Amniotic stem cell (primary cell): ENCODE measurements at regions not wholly inside any gene's neighbourhood (a gene's known extent, or its start where the extent isn't known, plus 50 kb on each side); places are given as distances from the start of the nearest gene placed in this dataset.

ENCODE experiments used
- DNase-seq: peaks from one replicate; lab custom pipeline; 2025; lab: John Stamatoyannopoulos, UW

DNA sequence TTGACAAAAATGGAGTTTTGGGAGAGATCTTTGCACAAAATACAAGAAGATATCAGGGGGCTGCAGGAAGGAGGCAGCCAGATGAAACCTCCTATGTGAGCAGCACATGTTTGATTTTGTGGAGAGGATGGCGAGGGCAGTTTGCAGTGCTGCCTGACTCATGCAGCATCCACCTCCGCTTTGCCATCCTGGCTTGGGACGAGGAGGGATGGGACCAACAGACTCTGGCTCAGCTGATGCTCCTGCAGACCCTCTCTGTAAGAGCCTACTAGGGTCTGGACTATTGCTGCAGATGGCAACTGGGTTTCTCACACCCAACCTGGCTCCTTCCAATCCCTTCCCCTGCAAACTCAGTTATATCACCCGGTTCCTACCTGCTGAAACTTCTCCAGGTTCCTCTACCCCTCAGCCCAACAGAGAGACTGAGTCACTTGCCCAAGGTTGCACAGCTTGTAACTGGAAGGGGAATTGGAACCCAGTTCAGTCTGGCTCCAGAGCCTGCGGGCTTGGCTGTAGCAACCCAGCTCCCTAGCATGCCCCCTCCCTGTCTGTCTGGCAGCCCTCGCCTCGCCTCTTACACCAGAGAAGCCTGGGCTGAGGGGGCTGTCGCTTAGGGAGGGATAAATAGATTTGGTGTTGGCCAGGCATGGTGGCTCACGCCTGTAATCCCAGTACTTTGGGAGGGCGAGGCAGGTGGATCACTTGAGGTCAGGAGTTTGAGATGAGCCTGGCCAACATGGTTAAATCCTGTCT is 205.8 kb downstream of the PTPRU start:
- no peak for DNase-seq

DNA sequence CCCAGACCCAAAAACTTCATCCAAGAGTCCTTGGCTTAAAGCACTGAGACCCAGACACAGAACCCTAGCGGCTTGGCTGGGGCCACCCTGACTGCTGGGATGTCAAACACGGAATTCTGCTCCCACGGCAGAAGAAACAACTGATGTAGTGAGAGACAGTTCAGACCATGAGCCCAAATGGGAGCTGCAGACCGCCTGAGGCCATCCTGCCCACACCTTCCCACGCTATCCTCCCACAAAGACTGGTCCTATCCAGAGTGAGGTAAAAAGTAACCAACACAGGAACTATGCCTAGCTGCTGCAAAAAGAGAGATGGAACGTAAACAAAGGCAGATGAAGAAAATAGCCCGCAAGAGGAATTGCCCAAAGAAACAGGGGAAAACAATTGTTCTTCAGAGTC is 203.3 kb downstream of the PTPRU start:
- DNase-seq, result no peak

DNA sequence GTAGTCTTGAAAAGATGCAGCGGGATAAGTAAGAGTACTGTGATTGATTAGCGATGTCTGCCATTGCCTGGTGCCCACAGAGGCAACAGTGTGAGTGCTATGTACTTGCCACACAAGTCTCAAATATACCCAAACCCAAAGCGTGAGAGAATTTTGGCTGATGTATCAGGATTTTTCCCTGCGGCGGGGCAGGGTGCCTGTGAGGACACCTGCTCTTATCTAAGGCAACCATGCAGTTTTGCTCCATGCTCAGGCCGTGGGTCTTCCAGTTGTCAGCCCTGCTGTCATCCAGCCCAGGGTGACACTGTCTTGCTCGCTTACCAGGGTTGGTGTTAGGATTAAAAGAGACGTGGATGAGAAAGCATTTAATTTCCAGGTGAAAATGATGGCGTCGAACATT is 202.7 kb downstream of the PTPRU start:
- no peak for DNase-seq

DNA sequence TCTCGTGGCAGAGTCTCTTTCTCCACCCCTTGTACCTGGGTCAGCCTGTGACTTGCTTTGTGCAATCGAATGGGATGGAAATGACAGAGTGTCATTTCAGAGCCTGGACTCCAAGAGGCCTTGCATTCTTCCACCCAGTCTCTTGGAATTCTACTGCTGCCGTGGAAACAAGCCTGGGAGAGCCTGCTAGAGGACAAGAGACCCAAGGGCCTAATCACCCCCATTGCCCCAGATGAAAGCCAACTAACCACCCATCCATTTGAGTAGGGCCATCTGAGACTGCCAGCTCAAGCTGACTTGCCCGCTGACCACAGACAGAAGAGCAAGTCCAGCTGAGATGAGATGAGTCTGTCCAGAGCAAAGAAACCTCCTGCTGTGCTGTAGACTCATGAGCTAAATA is 201.6 kb downstream of the PTPRU start:
- no peak for DNase-seq

DNA sequence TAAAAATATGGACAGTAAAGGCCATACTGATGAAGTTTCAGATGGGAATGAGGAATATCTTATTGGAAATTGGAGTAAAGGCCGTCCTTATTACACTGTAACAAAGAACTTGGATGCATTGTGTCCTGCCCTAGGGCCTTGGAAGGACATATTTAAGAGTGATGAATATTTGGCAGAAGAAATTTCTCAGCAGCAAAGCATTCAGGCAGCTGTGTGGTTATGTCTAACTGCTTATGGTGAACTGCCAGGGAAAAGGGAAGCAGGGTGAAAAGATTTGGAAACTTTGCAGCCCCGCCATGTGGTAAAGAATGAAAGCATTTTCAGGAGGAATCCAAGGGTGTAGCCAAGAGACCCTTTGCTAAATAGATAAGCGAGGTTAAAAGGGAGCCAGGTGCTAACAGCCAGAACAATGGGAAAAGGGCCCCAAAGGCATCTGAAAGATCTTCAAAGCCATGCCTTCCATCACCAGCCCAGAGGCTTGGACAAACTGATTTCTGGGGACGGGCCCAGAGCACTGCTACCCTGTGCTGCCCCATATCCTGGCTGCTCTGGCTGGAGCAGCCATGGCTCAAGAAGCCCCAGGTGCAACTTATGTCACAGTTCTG is 200.0 kb downstream of the PTPRU start:
- no peak for DNase-seq

DNA sequence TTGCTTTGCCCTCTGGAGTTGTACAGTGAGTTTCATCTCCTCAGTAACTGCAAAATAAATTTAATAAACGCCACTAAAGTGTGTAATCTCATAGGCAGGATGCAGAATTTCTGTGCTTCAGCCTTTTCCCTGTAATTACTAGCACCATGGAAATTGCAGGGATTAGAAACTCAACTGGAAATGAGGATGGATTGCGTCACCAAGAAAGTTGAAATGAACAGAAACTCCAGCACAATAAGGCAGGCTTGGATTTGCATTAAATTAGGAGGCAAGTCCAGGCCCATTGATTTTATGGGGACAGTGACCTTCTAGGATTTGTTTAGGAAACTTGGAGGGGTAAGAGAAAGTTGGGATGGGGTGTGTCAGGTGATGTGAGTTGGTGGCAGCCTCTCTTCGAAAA is 197.5 kb downstream of the PTPRU start:
- no peak for DNase-seq

DNA sequence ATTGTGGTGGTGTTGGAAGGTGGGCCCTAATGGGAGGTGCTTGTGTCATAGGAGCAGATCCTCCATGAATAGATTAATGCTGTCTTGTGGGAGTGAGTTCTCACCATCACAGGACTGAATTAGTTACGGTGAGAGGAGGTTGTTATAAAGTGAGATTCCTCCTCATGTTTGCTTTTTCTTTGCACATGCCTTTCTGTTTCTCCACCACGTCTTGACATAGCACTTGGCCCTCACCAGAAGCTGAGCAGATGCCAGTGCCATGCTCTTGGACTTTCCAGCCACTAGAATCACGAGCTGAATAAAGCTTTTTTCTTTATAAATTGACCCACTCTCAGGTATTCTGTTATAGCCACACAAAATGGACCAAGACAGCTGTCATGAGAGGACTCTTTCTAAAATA is 194.8 kb downstream of the PTPRU start:
- DNase-seq, result no peak

DNA sequence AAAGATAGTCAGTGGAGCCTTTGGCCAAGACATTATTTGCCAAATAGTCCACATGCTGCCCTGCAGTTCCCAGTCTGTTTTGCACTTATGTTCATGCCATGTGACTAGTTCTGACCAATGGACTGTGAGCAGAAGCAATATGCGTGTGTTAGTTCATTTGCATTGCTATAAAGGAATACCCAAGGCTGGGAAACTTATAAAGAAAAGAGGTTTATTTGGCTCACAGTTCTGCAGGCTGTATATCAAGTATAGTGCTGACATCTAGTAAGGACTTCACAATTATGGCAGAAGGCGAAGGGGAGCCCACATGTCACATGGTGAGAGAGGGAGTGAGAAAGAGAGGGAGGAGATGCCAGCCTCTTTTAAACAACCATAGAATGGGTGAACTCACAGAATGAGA is 193.3 kb downstream of the PTPRU start:
- no peak for DNase-seq

DNA sequence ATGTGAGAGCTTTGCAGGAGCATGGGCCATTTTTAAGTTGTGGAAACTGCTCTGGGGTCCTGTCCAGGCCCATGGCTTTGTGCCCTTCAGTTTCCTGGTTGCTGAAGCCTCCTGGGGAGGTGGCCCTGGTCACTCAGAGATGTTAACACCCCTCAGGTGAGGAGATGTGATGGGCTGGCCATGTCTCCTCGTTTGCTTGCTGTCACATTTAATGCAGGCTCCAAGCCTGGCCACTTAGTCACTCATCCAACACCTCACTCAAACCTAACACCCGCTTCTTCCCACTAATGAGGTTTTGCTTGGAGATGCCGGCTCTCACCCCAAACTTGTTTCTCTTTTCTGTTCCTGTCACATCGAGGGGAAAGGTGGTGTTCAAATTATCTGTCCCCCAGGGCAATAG is 192.7 kb downstream of the PTPRU start:
- DNase-seq, result no peak

DNA sequence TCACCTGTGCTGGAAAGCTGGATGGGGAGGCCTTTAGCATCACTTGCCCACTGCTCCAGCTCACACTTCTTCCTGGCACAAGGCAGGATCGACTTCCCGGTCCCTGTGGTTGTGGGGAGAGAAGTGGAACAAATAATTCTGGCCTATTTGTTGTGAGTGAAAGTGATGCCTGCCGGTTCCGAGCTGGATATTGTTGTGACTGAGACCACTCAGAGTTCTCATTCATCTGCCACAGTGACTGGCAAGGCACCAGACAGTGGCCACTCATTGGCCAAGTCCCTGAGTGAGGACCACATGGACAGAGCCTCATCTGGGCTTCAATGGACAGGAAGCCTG is 191.9 kb downstream of the PTPRU start:
- DNase-seq, result no peak

DNA sequence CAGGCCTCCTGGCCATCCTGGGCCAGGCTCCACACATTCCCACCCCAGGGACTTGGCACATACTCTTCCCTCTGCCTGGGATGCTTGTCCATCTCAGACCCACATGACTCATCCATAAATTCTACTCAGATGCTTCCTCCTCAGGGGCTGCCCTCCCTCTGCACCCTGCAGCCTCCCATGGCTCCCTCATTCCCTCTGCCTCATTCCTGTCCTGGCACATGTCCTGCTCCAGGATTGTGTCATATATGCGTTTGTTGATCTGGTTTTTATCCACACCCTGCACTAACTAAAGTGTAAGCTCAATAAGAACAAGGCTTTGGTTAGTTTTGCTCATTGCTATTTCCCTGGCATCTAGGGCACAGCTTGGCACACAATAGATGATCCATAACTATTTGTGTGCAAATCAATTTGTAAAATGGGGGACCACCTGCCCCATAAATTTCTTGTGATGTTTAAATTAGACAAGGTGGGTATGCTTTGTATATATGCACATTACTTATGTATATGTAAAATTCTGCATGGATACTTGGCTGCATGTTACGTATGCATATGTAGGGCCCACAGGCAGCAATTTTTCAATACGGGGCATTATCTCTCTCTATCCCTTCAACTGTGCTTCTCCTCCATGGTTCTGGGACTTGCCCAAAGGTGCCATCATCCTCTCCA is 191.4 kb downstream of the PTPRU start:
- DNase-seq, result no peak

DNA sequence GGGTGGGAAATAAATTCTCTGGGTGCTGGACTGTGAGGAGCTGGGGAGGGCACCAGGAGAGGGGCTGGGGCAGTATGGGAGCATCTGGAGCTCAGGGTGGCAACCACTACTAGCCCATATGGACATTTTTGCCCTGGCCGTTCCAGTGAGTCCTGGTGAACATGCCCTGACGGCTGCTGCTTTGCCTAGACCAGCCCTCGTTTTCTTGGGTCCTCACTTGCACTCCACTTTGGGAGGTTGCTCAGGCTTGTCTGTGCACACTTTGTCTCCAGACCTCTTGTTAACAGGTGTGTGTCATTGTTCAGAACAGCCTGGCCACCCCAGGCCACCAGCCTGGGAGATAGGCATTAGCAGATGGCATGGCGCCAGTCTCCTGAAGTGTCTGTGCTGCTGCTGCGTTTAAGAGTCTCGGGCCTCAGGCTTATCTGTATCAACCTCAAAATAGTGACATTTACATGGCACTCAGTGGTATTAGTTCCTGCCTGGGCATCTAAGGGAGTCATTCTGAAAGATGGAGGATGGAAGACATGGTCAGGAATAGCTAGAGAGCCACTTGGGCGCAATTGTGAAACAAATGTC is 190.5 kb downstream of the PTPRU start:
- DNase-seq, result no peak

DNA sequence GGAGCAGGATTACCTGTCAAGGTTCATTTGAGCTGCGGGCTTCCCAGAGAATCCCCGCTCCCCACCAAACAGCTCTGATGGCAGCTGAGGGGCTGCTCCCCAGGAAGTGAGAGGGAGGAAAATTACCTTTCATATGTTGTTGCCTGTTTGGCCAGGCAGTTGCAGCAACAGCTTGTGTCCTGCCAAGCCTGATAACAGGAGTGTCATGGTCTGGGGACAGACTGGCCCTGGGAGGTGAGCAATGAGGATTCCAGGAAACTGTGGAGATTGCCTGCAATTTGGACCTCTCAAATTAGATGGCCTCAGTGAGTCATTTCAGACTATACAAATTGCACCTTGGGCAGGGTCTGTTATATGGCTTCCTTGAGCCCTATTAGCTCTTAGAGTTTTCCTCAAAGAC is 189.3 kb downstream of the PTPRU start:
- no peak for DNase-seq

DNA sequence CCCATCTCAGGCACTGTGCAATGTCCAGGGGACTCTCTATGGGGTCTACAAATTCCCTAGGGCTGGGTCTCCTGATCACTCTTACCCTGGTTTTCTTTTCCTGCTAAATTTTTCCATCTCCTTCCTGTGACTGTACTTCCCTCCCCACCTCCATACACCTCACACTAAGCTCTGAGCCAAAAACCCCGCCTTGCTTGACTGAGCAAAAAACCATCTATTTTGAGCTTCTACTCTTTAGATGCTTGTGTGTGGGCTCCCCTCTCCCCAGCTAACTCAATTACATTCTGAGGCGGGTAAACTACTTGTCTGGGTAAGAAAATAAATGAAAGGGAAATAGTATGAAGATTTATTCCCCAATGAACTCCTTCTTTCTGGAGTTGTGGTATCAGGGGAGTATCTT is 187.9 kb downstream of the PTPRU start:
- no peak for DNase-seq

DNA sequence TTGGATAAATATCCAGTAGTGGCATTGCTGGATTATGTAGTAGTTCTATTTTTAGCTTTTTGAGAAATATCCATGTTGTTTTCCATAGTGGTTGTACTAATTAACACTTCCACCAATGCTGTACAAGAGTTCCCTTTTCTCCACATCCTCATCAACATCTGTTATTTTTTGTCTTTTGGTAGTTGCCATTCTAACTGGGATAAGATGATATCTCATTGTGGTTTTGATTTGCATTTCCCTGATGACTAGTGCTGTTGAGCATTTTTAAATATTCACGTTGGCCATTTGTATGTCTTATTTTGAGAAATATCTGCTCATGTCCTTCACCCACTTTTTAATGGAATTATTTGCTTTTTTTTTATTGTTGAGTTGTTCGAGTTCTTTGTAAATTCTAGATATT is 183.9 kb downstream of the PTPRU start:
- DNase-seq, result no peak

DNA sequence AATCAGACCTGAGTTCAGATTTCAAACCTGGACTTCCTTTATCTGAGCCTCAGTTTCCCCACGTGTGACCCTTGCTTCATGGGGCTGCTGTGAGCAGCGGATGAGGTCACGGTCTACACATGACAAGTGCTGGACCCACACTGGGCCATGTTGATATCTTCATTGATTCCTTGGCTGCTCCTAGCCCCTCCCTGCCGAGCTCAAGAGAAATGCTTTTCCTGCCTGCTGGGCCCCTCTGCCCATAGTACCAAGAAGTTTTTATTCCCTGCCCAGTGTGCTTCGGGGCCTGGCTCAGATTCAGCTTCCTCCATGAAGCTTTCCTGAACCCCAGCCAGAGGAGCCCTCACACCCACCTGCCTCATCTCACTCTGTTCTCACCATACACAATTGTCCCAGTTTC is 181.6 kb downstream of the PTPRU start:
- DNase-seq, result no peak

DNA sequence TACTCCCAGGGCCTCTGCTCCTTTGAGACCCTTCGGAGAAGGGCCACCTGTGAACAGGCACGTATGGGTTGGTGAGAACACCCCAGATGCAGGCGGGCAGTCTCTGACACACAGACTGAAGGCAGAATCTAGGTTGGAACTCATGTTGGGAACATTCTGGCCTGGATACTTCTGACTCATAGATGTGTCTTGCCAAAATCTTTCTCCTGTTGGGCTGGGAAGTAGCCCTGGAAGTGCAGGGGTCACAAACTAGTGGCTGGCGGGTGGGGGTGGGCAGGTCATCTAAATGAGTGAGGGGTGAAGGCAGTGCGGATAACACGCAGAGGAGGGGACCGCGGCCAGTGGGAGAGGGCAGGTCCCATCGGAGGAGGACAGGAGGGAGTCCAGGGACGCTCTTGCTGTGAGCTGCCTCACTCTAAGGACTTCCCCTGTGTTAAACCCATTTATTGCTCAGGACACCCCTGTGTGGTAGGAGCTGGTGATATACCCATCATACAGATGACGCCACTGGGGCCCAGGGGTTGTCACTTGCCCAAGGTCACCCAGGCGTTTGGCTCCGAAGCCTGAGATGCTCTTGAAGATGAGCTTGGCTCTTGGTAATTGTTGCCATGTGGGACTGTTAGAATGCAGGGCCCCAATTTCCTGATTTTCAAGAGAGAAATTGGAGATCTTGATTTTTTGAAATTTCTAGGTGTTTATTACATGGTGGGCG is 181.0 kb downstream of the PTPRU start:
- no peak for DNase-seq

DNA sequence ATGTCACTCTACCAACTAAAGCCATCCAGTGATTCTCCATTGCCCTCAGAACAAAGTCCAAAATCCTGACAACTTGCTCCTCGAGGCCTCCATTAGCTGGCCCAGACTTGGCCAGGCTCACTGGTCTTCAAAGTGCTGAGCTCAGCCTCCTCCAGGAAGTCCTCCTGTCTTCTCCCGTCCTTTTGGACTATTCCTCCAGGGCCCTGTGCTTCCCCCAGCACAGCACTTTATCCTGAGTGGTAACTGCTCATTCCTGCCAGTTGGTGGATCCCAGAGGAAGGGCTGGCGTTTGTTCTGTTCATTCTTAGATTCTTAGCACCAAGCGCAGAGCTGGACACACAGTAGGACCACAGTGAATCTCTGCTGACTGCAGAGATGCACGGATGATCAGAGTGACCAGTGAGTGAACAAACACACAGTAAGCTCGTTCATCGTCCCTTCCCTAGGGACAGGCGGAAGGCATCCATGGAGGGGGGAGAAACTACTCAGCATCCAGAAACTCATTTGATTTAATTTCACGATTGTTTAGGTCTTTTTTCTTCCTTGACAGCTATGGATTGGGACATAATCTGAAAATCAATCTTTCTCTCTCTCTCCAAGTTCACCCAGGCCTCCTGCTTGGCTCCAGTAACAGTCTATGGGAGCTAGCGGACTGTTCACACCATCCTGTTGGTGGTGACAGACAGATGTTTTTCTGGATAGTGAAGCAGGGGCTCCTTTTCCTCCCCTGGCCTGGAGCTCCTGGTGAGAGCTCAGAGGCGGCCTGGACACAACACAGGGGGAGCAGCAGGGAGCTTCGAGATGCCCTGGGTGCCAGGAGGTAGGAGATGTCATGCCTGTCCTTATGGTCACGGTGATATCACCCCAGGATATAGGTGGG is 180.2 kb downstream of the PTPRU start:
- no peak for DNase-seq

DNA sequence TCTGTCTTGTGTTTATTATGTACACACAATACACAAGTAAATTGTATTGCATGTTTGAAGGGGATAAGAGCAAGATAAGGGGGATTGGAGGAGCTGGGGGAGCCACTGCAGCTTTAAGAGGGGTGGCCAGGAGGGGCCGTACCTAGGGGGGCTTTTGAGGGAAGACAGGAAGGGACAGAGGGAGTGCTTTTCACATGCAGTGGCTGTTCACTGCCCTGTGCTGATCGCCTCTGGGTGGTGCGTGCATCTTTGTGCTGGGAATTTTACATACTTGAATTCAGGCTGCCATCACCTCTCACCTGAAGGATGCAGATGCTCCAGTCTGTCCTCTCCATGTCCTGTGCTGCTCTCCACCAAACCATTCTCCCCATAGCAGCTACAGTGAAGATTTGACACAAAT is 179.5 kb downstream of the PTPRU start:
- DNase-seq, result no peak

DNA sequence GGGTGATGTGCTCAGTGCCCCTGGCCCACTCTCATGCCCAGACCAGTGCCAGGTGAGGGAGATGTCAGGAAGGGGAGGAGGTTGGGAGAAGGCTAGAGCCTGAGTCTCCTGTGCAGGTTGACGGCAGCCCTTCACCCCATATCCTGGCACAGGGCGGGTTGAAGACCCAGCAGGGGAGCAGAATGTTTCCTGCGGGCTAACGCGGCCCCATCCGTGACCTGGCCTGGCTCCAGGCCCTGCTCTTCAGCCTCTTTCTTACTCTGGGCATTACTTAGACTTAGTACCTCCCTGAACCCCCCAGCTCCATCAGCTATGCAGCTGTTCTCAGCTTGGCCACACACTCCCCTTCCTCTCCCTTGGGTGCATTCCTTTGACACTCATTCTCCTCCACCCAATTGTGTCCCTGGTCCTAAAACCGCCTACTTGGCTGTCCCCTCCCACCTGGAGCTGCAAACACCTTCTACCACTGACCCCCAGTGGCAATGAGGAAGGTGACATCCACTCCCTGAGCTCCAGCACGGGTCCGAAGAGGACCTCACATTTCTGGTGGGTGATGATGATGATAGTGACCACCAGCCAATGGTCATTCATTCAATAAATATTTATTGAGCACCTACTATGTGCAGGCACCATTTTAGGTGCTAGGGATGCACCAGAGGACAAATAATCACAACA is 179.0 kb downstream of the PTPRU start:
- no peak for DNase-seq

DNA sequence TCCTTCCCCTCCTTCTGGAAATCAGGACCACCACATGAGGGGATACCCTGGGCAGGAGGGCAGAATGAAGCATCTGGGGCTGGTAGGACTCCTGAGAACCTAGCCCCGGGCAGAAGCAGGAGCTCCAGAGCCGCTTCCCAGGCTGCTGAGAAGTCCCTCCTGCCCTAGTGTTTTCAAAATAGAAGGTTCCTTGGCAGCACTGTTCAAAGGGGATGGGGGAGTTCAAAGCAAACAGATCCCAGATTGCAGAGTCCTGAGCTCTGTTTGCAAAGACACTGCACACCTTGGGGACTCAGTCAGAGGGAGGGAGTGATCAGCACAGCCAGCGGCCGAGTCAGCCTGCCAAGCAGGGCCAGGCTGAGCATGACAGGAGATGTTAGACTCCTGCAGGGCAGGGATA is 177.8 kb downstream of the PTPRU start:
- no peak for DNase-seq
